Immature natural killer cell (primary cell): ENCODE measurements at regions not wholly inside any gene's neighbourhood (a gene's known extent, or its start where the extent isn't known, plus 50 kb on each side); places are given as distances from the start of the nearest gene placed in this dataset.

Experiments used
- DNase-seq, 3 donors: peaks; one replicate each; pipeline ENCODE4 v3.0.0; 2022; ENCODE audit warnings: mixed read lengths in 1 of 3
- H3K27ac Mint-ChIP-seq, 6 donors: one replicate each; pipeline ENCODE4 v1.8.0; 2020; ENCODE audit warnings: mixed read lengths in 6 of 6, mild to moderate bottlenecking in 5 of 6, inconsistent platforms in 4 of 6, moderate library complexity in 3 of 6
- H3K27me3 Mint-ChIP-seq, 3 donors: one replicate each; pipeline ENCODE4 v1.8.0; 2020 to 2021; ENCODE audit warnings: low read depth in 3 of 3, mild to moderate bottlenecking in 3 of 3, mixed read lengths in 3 of 3, moderate library complexity in 3 of 3, inconsistent platforms in 1 of 3
- H3K36me3 Mint-ChIP-seq, 3 donors: one replicate each; pipeline ENCODE4 v1.8.0; 2020; ENCODE audit warnings: mixed read lengths in 3 of 3, inconsistent platforms in 2 of 3, mild to moderate bottlenecking in 2 of 3
- H3K4me1 Mint-ChIP-seq, 2 donors: one replicate each; pipeline ENCODE4 v1.8.0; 2020; ENCODE audit warnings: inconsistent platforms in 2 of 2, mild to moderate bottlenecking in 2 of 2, mixed read lengths in 2 of 2, moderate library complexity in 1 of 2
- H3K4me3 Mint-ChIP-seq, 5 donors: one replicate each; pipeline ENCODE4 v1.8.0; 2020; ENCODE audit warnings: mild to moderate bottlenecking in 5 of 5, mixed read lengths in 5 of 5, inconsistent platforms in 3 of 5, moderate library complexity in 3 of 5
- H3K9me3 Mint-ChIP-seq, 6 donors: one replicate each; pipeline ENCODE4 v1.8.0; 2020; ENCODE audit warnings: mild to moderate bottlenecking in 6 of 6, mixed read lengths in 6 of 6, inconsistent platforms in 4 of 6, moderate library complexity in 3 of 6

GRCh38 chr12:11564984-11565651 is 84.4 kb upstream of the ETV6 start:
- H3K4me1 Mint-ChIP-seq, result no peaks in the 10 kb centered on the region
- no peak for DNase-seq
- H3K27ac Mint-ChIP-seq, result no peak overlapping the region
- no peaks in the 10 kb centered on the region for H3K9me3 Mint-ChIP-seq
- no peaks in the 10 kb centered on the region for H3K36me3 Mint-ChIP-seq
- no peaks in the 10 kb centered on the region for H3K27me3 Mint-ChIP-seq
- no peak overlapping the region for H3K4me3 Mint-ChIP-seq

GRCh38 chr12:11565752-11566151 is 83.7 kb upstream of the ETV6 start:
- Mint-ChIP-seq H3K4me3 (no peak overlapping the region), H3K9me3 (no peaks in the 10 kb centered on the region), H3K27me3 (no peaks in the 10 kb centered on the region), H3K36me3 (no peaks in the 10 kb centered on the region), H3K4me1 (no peaks in the 10 kb centered on the region), H3K27ac (no peak overlapping the region)
- DNase-seq, result no peak

GRCh38 chr12:11568155-11568761 is 81.2 kb upstream of the ETV6 start:
- H3K4me3 Mint-ChIP-seq, result no peak overlapping the region
- H3K9me3 Mint-ChIP-seq, result no peaks in the 10 kb centered on the region
- no peaks in the 10 kb centered on the region for H3K4me1 Mint-ChIP-seq
- no peaks in the 10 kb centered on the region for H3K36me3 Mint-ChIP-seq
- H3K27me3 Mint-ChIP-seq, result peaks cover 0 to 2% (median 0%) of the 10 kb centered on the region in 3 donors
- DNase-seq, result no peak
- no peak overlapping the region for H3K27ac Mint-ChIP-seq

GRCh38 chr12:11568762-11569478 is 80.6 kb upstream of the ETV6 start:
- Mint-ChIP-seq H3K9me3 (no peaks in the 10 kb centered on the region), H3K4me1 (no peaks in the 10 kb centered on the region), H3K27ac (no peak overlapping the region), H3K27me3 (peaks cover under 1 to 2% (median 2%) of the 10 kb centered on the region in 3 donors), H3K36me3 (no peaks in the 10 kb centered on the region), H3K4me3 (no peak overlapping the region)
- DNase-seq, result no peak

GRCh38 chr12:11569716-11570115 is 79.8 kb upstream of the ETV6 start:
- H3K27ac Mint-ChIP-seq, result no peak overlapping the region
- no peaks in the 10 kb centered on the region for H3K4me1 Mint-ChIP-seq
- H3K27me3 Mint-ChIP-seq, result peaks cover 2 to 4% (median 3%) of the 10 kb centered on the region in 3 donors
- H3K36me3 Mint-ChIP-seq, result no peaks in the 10 kb centered on the region
- no peak overlapping the region for H3K4me3 Mint-ChIP-seq
- no peaks in the 10 kb centered on the region for H3K9me3 Mint-ChIP-seq
- no peak for DNase-seq

- H3K27me3 Mint-ChIP-seq, result peaks cover 2 to 5% (median 4%) of the 10 kb centered on the region in 3 donors
- DNase-seq, result no peak
- H3K9me3 Mint-ChIP-seq, result no peaks in the 10 kb centered on the region
- no peaks in the 10 kb centered on the region for H3K4me1 Mint-ChIP-seq
- no peak overlapping the region for H3K27ac Mint-ChIP-seq
- no peak overlapping the region for H3K4me3 Mint-ChIP-seq
- no peaks in the 10 kb centered on the region for H3K36me3 Mint-ChIP-seq
These were observed 75.6 kb upstream of the ETV6 start for GRCh38 chr12:11573880-11574279.

- DNase-seq, result no peak
These were observed 73.4 kb upstream of the ETV6 start for GRCh38 chr12:11576104-11576503.

GRCh38 chr12:11577658-11578260 is 71.7 kb upstream of the ETV6 start:
- peaks cover 5 to 8% (median 5%) of the 10 kb centered on the region in 3 donors for H3K27me3 Mint-ChIP-seq

More at GRCh38 chr12:11576104-11576503, 73.4 kb upstream of the ETV6 start:
- H3K9me3 Mint-ChIP-seq, result no peaks in the 10 kb centered on the region
- H3K36me3 Mint-ChIP-seq, result no peaks in the 10 kb centered on the region
- no peaks in the 10 kb centered on the region for H3K4me1 Mint-ChIP-seq
- peaks cover 5 to 7% (median 5%) of the 10 kb centered on the region in 3 donors for H3K27me3 Mint-ChIP-seq
- H3K27ac Mint-ChIP-seq, result no peak overlapping the region
- H3K4me3 Mint-ChIP-seq, result no peak overlapping the region

GRCh38 chr12:11578461-11578993 is 70.9 kb upstream of the ETV6 start:
- DNase-seq, result no peak
- Mint-ChIP-seq H3K4me1 (peaks cover 0 to 2% of the 10 kb centered on the region in 2 donors), H3K9me3 (no peaks in the 10 kb centered on the region), H3K4me3 (no peak overlapping the region), H3K36me3 (no peaks in the 10 kb centered on the region), H3K27me3 (peaks cover 5 to 8% (median 5%) of the 10 kb centered on the region in 3 donors), H3K27ac (peak overlapping the region in 1 of 6 donors; percentile 0)

More at GRCh38 chr12:11577658-11578260, 71.7 kb upstream of the ETV6 start:
- Mint-ChIP-seq H3K27ac (no peak overlapping the region), H3K36me3 (no peaks in the 10 kb centered on the region), H3K4me1 (peaks cover 0 to 2% of the 10 kb centered on the region in 2 donors), H3K9me3 (no peaks in the 10 kb centered on the region), H3K4me3 (no peak overlapping the region)
- no peak for DNase-seq

GRCh38 chr12:11580125-11580751 is 69.2 kb upstream of the ETV6 start:
- Mint-ChIP-seq H3K9me3 (no peaks in the 10 kb centered on the region), H3K36me3 (no peaks in the 10 kb centered on the region), H3K27ac (no peak overlapping the region), H3K4me3 (no peak overlapping the region), H3K4me1 (peaks cover 0 to 2% of the 10 kb centered on the region in 2 donors), H3K27me3 (peaks cover 2 to 6% (median 5%) of the 10 kb centered on the region in 3 donors)
- no peak for DNase-seq

- Mint-ChIP-seq H3K4me1 (peaks cover 0 to 2% of the 10 kb centered on the region in 2 donors), H3K36me3 (no peaks in the 10 kb centered on the region), H3K27ac (no peak overlapping the region), H3K27me3 (peaks cover 3 to 6% (median 5%) of the 10 kb centered on the region in 3 donors), H3K9me3 (no peaks in the 10 kb centered on the region), H3K4me3 (no peak overlapping the region)
- peak; percentile 53 to 64 (median 57) for DNase-seq
These were observed 68.2 kb upstream of the ETV6 start for GRCh38 chr12:11581179-11581755.

- Mint-ChIP-seq H3K9me3 (no peaks in the 10 kb centered on the region), H3K36me3 (no peaks in the 10 kb centered on the region), H3K4me1 (peaks cover 0 to 2% of the 10 kb centered on the region in 2 donors), H3K4me3 (no peak overlapping the region), H3K27me3 (peaks cover 4 to 6% (median 4%) of the 10 kb centered on the region in 3 donors), H3K27ac (no peak overlapping the region)
- DNase-seq, result no peak
These were observed 65.1 kb upstream of the ETV6 start for GRCh38 chr12:11584221-11584855.

GRCh38 chr12:11592484-11592883 is 57.0 kb upstream of the ETV6 start:
- Mint-ChIP-seq H3K27me3 (peaks cover 2 to 6% (median 2%) of the 10 kb centered on the region in 3 donors), H3K9me3 (no peaks in the 10 kb centered on the region), H3K36me3 (no peaks in the 10 kb centered on the region), H3K4me3 (no peak overlapping the region), H3K27ac (no peak overlapping the region), H3K4me1 (no peaks in the 10 kb centered on the region)
- no peak for DNase-seq
